Common myeloid progenitor, CD34-positive (primary cell): ENCODE measurements at regions not wholly inside any gene's neighbourhood (a gene's known extent, or its start where the extent isn't known, plus 50 kb on each side); places are given as distances from the start of the nearest gene placed in this dataset.
"Not testable (repeated sequence)": the region's sequence is repeated elsewhere in the genome, so short reads cannot be mapped to it uniquely, and the experiment has no call there.

ENCODE experiments used
- CTCF ChIA-PET: fragments of 350-600 bp; sonication (Branson Sonifier 250); formaldehyde crosslinking; loops from one replicate; lab custom pipeline; 2021; ENCODE audit warnings: antibody characterized with exemption; lab: Charles Lee
- POLR2A ChIA-PET: fragments of 350-600 bp; sonication (Branson Sonifier 250); formaldehyde crosslinking; loops from one replicate; lab custom pipeline; 2021; ENCODE audit warnings: antibody characterized with exemption; lab: Charles Lee
- DNase-seq, 3 donors: peaks; one replicate each; pipeline versions ENCODE4 v3.0.0 to v3.0.0-alpha.2; 2013
- H3K27ac ChIP-seq, 2 experiments: 1 replicate in 1 of 2; 2 replicates in 1 of 2; pipeline ENCODE4 v1.7.0; 2013; ENCODE audit warnings: inconsistent platforms in 2 of 2, low read length in 2 of 2, mild to moderate bottlenecking in 2 of 2, low read depth in 1 of 2, moderate library complexity in 1 of 2; ENCODE audit not compliant: severe bottlenecking in 2 of 2, insufficient read depth in 1 of 2, poor library complexity in 1 of 2
- H3K27me3 ChIP-seq, 5 experiments: replicated peaks in 2 of 5; 1 replicate in 3 of 5; 2 replicates in 2 of 5; pipeline versions ENCODE4 v1.6.1 to v1.7.0; 2013; ENCODE audit warnings: low read length in 4 of 5, mild to moderate bottlenecking in 2 of 5, moderate library complexity in 2 of 5, inconsistent platforms in 1 of 5; ENCODE audit not compliant: insufficient read depth in 5 of 5, control insufficient read depth in 4 of 5
- H3K36me3 ChIP-seq, 4 experiments: 1 replicate in 2 of 4; 2 replicates in 2 of 4; pipeline versions ENCODE4 v1.6.1 to v1.7.0; 2013; ENCODE audit warnings: low read length in 3 of 4, control low read depth in 1 of 4, mild to moderate bottlenecking in 1 of 4; ENCODE audit not compliant: control insufficient read depth in 4 of 4, insufficient read depth in 4 of 4
- H3K4me1 ChIP-seq, 4 experiments: 1 replicate in 3 of 4; 2 replicates in 1 of 4; pipeline versions ENCODE4 v1.6.1 to v1.7.1; 2013; ENCODE audit warnings: low read length in 3 of 4, mild to moderate bottlenecking in 3 of 4, control low read depth in 1 of 4, inconsistent platforms in 1 of 4, moderate library complexity in 1 of 4; ENCODE audit not compliant: control insufficient read depth in 4 of 4, insufficient read depth in 4 of 4; ENCODE audit errors: control extremely low read depth in 1 of 4
- H3K4me3 ChIP-seq, 7 experiments: 1 replicate in 4 of 7; 2 replicates in 3 of 7; pipeline versions ENCODE4 v1.5.1 to v1.7.0; 2013; ENCODE audit warnings: mild to moderate bottlenecking in 7 of 7, low read length in 6 of 7, moderate library complexity in 6 of 7, inconsistent platforms in 2 of 7, low read depth in 2 of 7, control low read depth in 1 of 7; ENCODE audit not compliant: insufficient read depth in 4 of 7, control insufficient read depth in 1 of 7; ENCODE audit errors: extremely low read depth in 1 of 7
- H3K9me3 ChIP-seq, 5 experiments: 1 replicate in 4 of 5; 2 replicates in 1 of 5; pipeline versions ENCODE4 v1.6.1 to v1.7.1; 2013; ENCODE audit warnings: low read length in 4 of 5, mild to moderate bottlenecking in 2 of 5, inconsistent platforms in 1 of 5, low read depth in 1 of 5, moderate library complexity in 1 of 5; ENCODE audit not compliant: control insufficient read depth in 4 of 5, insufficient read depth in 2 of 5; ENCODE audit errors: control extremely low read depth in 1 of 5
- WGBS: methylation state at CpG from one replicate; pipeline ENCODE4 v1.1.5; 2013; ENCODE audit not compliant: insufficient coverage; 5-methylcytosine and 5-hydroxymethylcytosine counted together

GRCh38 chr6:56720882-56721281 is 78.2 kb upstream of the DST start:
- no peak for DNase-seq
- no peaks in the 10 kb centered on the region for H3K4me1 ChIP-seq
- ChIA-PET CTCF (no interaction called here), POLR2A (no interaction called here)
- H3K27me3 ChIP-seq: no peaks in the 10 kb centered on the region
- WGBS: 90% methylated on average over 2 of the region's 25 CpGs
- peaks cover 0 to 2% (median 0%) of the 10 kb centered on the region in 5 experiments for H3K9me3 ChIP-seq
- no peak overlapping the region for H3K4me3 ChIP-seq
- no peak overlapping the region for H3K27ac ChIP-seq
- H3K36me3 ChIP-seq: no peaks in the 10 kb centered on the region

- CTCF ChIA-PET: not testable (repeated sequence)
Measured at GRCh38 chr6:56720202-56720601, 77.5 kb upstream of the DST start.

GRCh38 chr6:56719315-56720058 is 76.8 kb upstream of the DST start:
- H3K27me3 ChIP-seq, H3K9me3 ChIP-seq, H3K4me1 ChIP-seq, H3K36me3 ChIP-seq, POLR2A ChIA-PET: not testable (repeated sequence)
- Histone ChIP-seq H3K27ac (peak overlapping the region; percentile 83 to 91), H3K4me3 (peak overlapping the region in 1 of 7 experiments; percentile 58)
- peak; percentile 90 to 97 (median 92) for DNase-seq
- CTCF ChIA-PET: interaction anchor here (1.2 to 1.9 kb wide), 3 partner anchors 10 to 15 kb away, joined by 4 to 5 read pairs (median 5); no protein-coding TSS in a partner anchor
- 20% methylated on average over 7 of the region's 13 CpGs for WGBS

More at GRCh38 chr6:56720202-56720601, 77.5 kb upstream of the DST start:
- WGBS: no CpG with 5 or more reads among the region's 4 CpGs
- H3K9me3 ChIP-seq, DNase-seq, POLR2A ChIA-PET, H3K4me3 ChIP-seq, H3K27ac ChIP-seq, H3K4me1 ChIP-seq, H3K36me3 ChIP-seq, H3K27me3 ChIP-seq: not testable (repeated sequence)

- ChIA-PET CTCF (interaction anchor here (1.1 to 2.8 kb wide), 7 partner anchors 9 to 39 kb away, joined by 3 to 11 read pairs (median 4); no protein-coding TSS in a partner anchor), POLR2A (no interaction called here)
- Histone ChIP-seq H3K27ac (no peak overlapping the region), H3K27me3 (no peaks in the 10 kb centered on the region), H3K36me3 (no peaks in the 10 kb centered on the region), H3K9me3 (peaks cover 0 to 2% (median 0%) of the 10 kb centered on the region in 5 experiments), H3K4me1 (no peaks in the 10 kb centered on the region), H3K4me3 (no peak overlapping the region)
- no peak for DNase-seq
Measured at GRCh38 chr6:56718236-56718635, 75.5 kb upstream of the DST start.

GRCh38 chr6:56716229-56716628 is 73.5 kb upstream of the DST start:
- ChIA-PET CTCF (interaction anchor here (1.4 to 2.8 kb wide), 4 partner anchors 11 to 45 kb away, joined by 4 to 11 read pairs (median 4); no protein-coding TSS in a partner anchor), POLR2A (no interaction called here)
- WGBS: 100% methylated on average over 1 of the region's 3 CpGs

GRCh38 chr6:56715741-56716140 is 73.1 kb upstream of the DST start:
- Histone ChIP-seq H3K36me3 (no peaks in the 10 kb centered on the region), H3K27me3 (no peaks in the 10 kb centered on the region), H3K4me3 (no peak overlapping the region), H3K27ac (no peak overlapping the region), H3K4me1 (no peaks in the 10 kb centered on the region), H3K9me3 (peaks cover 0 to 2% (median 0%) of the 10 kb centered on the region in 5 experiments)
- WGBS: 77% methylated on average over 2 of the region's 3 CpGs
- no peak for DNase-seq
- ChIA-PET POLR2A (no interaction called here), CTCF (interaction anchor here (1.4 to 2.8 kb wide), 4 partner anchors 11 to 78 kb away, joined by 4 to 11 read pairs (median 6); no protein-coding TSS in a partner anchor)

More at GRCh38 chr6:56716229-56716628, 73.5 kb upstream of the DST start:
- no peaks in the 10 kb centered on the region for H3K36me3 ChIP-seq
- H3K9me3 ChIP-seq: peaks cover 0 to 2% (median 0%) of the 10 kb centered on the region in 5 experiments
- no peak for DNase-seq
- H3K27me3 ChIP-seq: no peaks in the 10 kb centered on the region
- no peak overlapping the region for H3K4me3 ChIP-seq
- no peaks in the 10 kb centered on the region for H3K4me1 ChIP-seq
- H3K27ac ChIP-seq: no peak overlapping the region

GRCh38 chr6:56714982-56715456 is 72.3 kb upstream of the DST start:
- DNase-seq: no peak
- Histone ChIP-seq H3K27me3 (no peaks in the 10 kb centered on the region), H3K27ac (no peak overlapping the region), H3K4me1 (no peaks in the 10 kb centered on the region), H3K4me3 (no peak overlapping the region), H3K9me3 (peaks cover 0 to 2% (median 0%) of the 10 kb centered on the region in 5 experiments), H3K36me3 (no peaks in the 10 kb centered on the region)
- CTCF ChIA-PET: interaction anchor here (1.4 to 8.5 kb wide), 3 partner anchors 10 to 78 kb away, joined by 4 to 95 read pairs (median 6); no protein-coding TSS in a partner anchor
- WGBS: 93% methylated on average over 2 of the region's 2 CpGs
- POLR2A ChIA-PET: no interaction called here
